ENCODE measurements at regions not wholly inside any gene's neighbourhood (a gene's known extent, or its start where the extent isn't known, plus 50 kb on each side); places are given as distances from the start of the nearest gene placed in this dataset.

DNA sequence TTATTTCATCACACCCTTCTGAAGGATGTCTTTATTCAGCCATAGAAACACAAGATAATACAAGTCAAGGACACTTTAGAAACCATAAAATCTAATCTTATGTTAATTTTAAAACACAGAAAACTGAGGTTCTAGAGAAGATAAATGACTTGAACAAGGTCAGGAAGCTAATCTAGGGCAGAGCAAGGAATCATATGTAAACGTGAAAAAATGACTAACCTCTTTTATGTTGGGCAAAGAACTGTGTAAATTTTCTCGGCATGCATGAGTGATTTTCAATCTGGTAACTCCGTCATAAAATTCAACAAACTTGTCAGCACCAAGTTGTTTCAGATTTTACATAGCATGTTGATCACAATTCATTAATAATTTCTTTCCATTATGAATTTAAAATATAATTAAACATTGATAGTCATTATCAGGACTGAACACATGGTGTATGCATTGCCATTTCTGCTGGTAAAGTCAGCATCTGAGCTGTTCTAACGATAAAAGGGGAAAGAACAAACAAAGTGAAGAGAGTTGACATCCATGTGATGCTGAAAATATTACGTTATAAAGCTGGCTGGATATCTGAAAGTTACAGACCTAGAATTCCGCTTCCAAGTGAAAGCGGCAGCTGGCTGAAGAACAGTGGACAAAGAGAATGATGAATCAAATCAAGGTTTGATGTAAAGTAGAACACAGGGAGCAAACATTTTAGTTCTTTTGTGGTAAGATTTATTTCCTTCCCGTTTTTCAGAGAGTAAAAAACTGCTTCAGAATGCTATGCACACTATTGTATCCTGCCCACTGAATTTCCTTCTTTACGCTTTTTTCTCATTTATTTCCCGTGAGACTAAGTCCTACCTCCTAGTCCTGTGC lies 1037.4 kb upstream of the TMPRSS15 start:
- H3K27ac ChIP-seq: no peak overlapping the region
- TF ChIP-seq ZFX (IDR thresholded peaks at IDR 0.05): no peak

DNA sequence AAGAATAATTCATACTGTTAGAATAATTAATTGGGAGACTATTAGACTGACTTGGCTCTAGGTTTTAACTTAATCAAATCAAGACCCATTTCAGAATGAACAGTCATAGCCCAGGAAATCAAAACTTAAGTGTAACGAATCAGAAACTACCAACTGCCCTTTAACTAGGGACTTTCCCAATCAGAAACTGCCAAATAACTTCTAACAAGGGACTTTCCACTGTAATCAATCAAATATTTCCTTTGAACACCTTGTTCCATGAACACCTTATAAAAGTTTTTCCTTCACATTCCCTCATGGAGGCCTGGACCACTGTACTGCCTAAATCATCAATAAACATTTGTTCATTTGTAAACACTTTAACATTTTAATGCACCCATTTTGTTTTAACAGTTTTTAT lies 1054.7 kb upstream of the TMPRSS15 start:
- no peak for TF ChIP-seq ZFX (IDR thresholded peaks at IDR 0.05)
- TF ChIP-seq, protein P1, sequence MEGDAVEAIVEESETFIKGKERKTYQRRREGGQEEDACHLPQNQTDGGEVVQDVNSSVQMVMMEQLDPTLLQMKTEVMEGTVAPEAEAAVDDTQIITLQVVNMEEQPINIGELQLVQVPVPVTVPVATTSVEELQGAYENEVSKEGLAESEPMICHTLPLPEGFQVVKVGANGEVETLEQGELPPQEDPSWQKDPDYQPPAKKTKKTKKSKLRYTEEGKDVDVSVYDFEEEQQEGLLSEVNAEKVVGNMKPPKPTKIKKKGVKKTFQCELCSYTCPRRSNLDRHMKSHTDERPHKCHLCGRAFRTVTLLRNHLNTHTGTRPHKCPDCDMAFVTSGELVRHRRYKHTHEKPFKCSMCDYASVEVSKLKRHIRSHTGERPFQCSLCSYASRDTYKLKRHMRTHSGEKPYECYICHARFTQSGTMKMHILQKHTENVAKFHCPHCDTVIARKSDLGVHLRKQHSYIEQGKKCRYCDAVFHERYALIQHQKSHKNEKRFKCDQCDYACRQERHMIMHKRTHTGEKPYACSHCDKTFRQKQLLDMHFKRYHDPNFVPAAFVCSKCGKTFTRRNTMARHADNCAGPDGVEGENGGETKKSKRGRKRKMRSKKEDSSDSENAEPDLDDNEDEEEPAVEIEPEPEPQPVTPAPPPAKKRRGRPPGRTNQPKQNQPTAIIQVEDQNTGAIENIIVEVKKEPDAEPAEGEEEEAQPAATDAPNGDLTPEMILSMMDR (conservative IDR thresholded peaks at IDR 0.05): no peak
- no peak overlapping the region for H3K27ac ChIP-seq

DNA sequence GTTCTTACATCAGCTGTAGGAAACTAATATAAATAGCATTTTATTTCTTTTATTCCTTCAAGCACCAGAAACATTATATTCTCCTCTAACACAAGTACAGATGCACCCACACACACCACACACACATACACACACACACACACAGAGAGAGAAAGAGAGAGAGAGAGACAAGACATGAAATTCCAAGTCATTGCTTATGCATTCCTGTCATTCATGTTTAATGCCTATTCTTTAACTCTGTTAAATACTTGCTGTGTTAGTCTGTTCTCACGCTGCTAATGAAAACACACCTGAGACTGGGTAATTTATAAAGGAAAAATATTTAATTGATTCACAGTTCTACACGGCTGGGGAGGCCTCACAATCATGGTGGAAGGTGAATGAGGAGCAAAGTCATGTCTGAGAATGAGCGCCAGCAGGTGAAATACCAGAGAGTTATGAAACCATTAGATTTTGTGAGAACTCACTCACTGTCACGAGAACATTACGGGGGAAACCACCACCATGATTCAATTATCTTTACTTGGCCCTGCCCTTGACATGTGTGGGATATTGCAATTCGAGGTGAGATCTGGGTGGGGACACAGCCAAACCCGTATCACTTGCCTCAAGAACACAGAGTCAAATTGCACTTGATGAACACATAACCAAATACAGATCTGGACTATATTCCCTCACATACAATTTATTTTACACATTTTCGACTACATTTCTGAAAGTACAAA lies 1058.1 kb upstream of the TMPRSS15 start:
- no peak overlapping the region for H3K27ac ChIP-seq
- TF ChIP-seq, protein P1 (conservative IDR thresholded peaks at IDR 0.05): no peak
- TF ChIP-seq ZFX (IDR thresholded peaks at IDR 0.05): no peak

DNA sequence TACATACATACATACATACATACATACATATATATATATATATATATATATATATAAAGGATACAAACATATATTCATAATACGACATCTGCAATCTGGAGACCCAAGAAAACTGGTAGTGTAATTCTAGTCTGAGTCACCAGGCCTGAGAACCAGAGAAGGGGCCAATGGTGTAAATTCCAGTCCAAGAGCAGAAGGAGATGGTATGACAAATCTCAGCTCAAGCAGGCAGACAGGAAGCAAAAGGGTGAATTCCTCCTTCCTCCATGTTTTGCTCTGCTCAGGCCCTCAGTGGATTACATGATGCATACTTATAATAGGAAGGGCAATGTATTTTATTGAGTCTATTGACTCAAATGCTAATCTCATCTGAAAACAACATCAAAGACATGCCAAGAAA lies 1060.4 kb upstream of the TMPRSS15 start:
- no peak for TF ChIP-seq ZFX (IDR thresholded peaks at IDR 0.05)
- TF ChIP-seq, protein P1 (conservative IDR thresholded peaks at IDR 0.05): no peak
- H3K27ac ChIP-seq: no peak overlapping the region

DNA sequence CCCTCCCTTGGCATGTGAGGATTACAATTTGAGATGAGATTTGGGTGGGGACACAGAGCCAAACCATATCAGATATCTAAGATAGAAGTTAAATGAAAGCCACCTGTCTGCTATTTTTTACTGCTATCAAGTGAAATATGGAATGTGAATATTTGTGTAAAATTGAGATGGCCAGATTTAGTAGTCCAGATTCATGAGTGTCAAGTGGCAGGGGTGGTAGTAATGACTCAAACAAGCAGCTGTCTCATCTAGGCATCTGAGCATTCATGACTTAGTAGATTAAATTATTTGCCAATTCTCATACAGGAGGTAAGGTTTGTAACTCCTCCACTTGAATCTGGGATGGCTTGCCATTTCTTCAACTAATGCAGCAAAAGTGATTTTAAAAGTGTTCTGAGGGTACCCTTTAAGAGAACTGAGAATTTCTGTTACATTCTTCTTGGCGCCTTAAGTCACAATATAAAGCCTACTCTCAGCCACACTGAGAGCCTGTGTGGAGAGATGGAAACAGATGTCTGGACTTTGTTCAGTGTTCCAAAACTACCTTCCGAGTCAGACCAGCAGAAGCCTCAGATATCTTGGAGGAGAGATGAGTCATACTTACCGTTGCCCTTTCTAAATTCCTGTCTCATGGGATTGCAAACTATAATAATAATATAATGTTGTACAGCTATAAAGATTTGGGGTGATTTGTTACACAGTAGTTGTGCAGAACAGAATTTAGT lies 1065.6 kb upstream of the TMPRSS15 start:
- TF ChIP-seq, protein P1 (conservative IDR thresholded peaks at IDR 0.05): no peak
- TF ChIP-seq ZFX (IDR thresholded peaks at IDR 0.05): no peak
- H3K27ac ChIP-seq: no peak overlapping the region

DNA sequence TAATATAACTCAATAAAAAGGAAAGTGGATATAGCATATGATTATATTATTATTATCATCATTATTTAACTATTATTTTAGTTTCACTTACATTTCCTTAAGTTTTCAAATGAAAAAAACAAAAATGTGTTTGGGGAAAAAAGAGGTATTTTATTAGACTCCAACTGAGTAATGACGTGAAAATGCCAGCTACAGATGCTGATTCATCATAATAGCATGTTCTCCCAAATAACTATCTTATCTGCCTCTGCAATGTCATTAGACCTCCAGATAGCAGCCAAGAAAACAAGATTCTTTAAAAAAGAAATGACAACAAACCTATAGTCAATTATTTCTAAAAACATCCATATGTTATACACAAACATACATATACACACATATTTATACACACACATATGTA lies 1071.9 kb upstream of the TMPRSS15 start:
- no peak for TF ChIP-seq ZFX (IDR thresholded peaks at IDR 0.05)
- TF ChIP-seq, protein P1 (conservative IDR thresholded peaks at IDR 0.05): no peak
- no peak overlapping the region for H3K27ac ChIP-seq

DNA sequence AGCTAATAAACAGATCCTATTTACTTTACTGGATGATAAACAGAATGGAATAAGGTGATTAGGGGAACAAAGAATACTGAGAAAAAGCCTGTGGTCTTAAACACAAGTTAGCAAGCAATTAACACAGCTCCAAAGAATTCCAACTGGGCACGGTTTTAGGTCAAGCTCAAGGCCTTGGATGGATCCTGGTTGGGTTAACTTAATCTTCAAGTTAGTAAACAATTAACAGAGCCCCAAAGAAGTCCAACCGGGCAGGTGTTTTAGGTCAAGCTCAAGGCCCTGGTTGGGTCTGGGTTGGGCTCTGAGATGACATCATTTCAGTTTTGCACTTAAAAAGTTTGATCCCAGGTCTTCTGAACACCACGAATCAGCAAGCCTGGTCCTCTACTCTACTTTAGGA lies 1086.3 kb upstream of the TMPRSS15 start:
- TF ChIP-seq, protein P1 (conservative IDR thresholded peaks at IDR 0.05): no peak
- no peak for TF ChIP-seq ZFX (IDR thresholded peaks at IDR 0.05)
- H3K27ac ChIP-seq: no peak overlapping the region
